Kasumi-1 (cell line): ENCODE measurements at regions not wholly inside any gene's neighbourhood (a gene's known extent, or its start where the extent isn't known, plus 50 kb on each side); places are given as distances from the start of the nearest gene placed in this dataset.
"Not testable (repeated sequence)": the region's sequence is repeated elsewhere in the genome, so short reads cannot be mapped to it uniquely, and the experiment has no call there.

Source experiments
- DNase-seq, 2 experiments: peaks; one replicate each; lab custom pipeline; 2025; lab: John Stamatoyannopoulos, UW

DNA sequence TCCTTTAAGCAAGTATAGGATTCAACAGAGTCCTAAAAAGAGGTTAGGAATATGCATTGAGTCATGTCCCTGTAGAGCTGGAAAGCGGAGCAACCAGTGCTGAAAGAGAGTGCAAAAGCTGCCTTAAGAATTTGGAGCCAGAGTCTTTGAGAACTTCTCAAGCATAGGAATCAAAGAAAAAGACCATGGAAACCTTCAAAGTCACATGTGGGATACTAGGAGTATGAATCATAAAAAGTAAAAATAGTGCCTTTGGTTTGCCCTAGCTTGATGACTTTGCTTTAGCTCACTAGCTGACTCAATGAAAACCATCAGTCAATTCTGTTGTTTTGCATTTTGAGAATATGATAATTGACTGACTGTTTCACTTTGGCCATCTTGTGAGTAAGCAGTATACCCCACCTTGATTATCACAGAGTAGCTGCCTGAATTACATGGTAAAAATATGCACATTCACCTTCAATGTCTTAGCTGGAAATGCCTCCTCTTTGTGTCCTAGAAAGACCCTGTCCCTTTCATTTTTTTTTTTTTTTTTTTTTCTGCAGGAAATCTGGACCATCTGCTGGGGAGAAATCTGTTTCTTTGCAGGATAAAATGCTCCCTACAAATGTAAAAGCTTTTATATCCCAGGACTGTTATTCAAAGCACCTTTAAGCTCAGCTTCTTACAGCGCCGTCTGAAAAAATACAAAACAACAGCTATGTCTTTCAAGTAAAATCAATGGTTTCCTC is 248.6 kb upstream of the KRR1 start:
- no peak for DNase-seq

- no peak for DNase-seq
These were observed 247.8 kb upstream of the KRR1 start for GRCh38 chr12:75759196-75759595.

DNA sequence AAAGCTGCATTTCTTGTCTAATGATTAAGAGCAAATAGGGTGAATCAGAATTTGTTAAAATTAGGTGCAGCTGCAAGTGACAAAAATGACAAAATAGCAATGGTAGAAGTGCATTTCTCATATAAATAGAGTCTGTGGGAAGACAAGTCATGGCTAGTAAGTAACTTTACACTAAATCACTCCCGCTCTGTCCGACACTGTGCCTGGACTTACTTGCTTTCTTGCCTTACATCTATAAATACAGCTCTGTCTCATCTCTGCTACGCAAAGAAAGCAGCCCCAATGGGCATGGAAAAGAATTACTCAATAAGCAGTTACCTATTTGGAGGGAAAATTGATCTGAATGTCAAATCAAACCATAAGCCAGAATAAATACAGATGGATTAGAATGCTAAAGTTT is 245.4 kb upstream of the KRR1 start:
- DNase-seq, result no peak

DNA sequence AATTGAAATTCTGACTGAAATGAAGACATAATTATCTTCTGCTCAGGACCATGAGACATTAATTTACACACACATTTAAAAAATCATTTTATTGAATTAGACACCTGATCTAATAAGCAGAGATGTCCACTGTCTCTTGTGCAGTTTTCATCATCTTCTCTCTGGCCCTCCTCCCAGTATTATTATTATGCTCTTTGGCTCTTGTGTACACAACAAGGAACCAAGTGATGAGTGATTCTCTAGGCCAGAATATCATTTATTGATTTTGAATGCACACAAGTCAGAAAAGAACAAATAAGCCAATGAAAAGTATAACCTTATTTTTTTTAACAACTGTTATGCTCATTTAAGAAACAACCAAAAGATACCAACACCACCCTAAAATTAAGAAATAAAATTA is 244.7 kb upstream of the KRR1 start:
- DNase-seq, result no peak

DNA sequence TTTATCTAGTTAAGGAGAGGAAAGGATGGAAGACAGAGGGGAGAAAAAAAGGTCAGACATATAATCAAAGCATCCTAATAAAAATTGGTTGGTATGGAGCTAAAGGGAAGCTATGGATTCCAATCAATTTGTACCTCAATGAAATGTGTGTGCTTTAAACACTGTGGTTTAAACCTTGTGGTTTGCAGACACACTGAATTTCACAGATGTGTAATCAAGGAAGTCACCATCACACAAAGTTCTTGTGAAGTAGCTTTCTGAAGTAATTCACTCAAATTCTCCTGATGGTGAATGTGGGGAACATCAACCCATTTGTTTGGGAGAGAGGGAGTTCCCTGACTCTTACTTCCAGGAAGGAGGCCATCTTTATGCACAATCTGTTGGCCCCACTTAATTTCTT is 243.3 kb upstream of the KRR1 start:
- DNase-seq, result no peak

- no peak for DNase-seq
These were observed 242.7 kb upstream of the KRR1 start for GRCh38 chr12:75754141-75754540.

DNA sequence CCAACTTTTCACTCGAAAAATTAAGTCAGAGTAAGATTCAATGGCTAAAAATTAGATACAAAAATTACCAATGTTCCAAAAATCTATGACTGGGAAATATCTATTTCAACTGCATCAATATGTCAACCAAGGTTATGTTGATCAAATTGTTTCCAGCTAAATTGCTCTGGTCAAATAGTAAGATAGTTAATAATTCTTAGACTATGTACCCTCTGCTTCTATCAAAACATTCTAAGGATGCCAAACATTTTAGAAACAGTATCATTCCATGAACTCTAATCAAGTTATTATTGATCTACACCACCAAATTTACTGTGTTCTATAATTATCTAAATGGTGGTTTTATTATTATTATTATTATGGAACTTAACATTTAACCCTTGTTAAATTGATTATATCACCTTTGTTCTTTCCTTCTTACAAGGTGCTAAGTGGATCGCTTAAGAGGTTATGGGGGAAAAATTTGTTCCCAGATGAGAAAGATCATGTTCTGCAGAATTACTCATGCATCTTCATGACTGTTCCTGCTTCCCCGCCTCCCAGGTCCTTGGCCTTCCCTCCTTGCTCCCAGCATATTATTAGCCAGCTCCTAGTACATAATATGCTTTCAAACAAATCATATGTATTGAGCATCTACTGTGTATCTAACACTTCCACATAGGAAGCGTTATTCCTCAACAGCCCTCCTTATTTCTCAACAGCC is 240.5 kb upstream of the KRR1 start:
- DNase-seq, result no peak

DNA sequence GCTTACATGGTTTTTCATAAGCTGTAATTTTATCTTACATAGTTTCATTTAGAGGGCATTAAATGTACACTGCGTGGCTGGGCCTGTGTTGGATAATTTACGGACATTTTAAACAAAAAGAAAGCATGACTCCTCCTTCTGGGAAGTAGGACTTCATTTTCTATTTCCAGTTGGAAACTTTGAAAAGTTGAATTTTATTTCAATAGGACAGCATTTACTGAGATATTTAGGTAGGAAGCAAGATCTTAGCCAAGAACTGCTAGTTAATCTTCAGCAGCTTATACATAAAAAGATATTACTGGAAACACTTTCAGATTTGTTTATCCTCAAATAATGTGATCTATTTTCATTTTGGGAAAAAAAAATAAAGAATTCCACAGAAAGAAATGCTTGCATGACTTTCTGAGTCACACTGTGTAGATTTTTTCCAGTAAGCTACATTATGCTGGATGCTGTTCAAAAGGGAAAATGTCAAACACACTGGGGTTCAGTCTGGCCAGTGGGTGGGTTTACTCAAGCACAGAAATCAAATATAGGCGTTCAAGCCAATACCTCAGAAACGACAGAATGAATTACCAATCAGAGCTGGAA is 239.4 kb upstream of the KRR1 start:
- DNase-seq, result no peak

- not testable (repeated sequence) for DNase-seq
These were observed 237.6 kb upstream of the KRR1 start for GRCh38 chr12:75748990-75749389.

DNA sequence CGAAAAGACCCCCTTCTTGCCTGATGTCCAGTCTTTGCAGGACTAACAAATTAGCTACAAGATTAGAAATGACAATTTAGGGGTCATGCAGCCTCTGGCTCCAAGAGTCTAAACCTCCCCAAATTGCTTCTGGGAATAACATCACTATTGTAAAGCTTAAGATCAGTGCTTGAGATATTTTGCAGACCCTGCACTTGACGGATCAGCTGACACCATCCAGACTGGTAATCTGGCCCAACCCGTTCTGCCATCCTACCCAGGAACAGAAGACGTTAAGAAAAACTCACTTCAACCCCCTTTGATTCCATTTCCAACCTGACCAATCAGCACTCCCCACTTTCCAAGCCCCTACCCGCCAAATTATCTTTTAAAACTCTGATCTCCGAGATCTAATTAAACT is 236.7 kb upstream of the KRR1 start:
- DNase-seq, result no peak

GRCh38 chr12:75747572-75748021 is 236.2 kb upstream of the KRR1 start:
- no peak for DNase-seq

DNA sequence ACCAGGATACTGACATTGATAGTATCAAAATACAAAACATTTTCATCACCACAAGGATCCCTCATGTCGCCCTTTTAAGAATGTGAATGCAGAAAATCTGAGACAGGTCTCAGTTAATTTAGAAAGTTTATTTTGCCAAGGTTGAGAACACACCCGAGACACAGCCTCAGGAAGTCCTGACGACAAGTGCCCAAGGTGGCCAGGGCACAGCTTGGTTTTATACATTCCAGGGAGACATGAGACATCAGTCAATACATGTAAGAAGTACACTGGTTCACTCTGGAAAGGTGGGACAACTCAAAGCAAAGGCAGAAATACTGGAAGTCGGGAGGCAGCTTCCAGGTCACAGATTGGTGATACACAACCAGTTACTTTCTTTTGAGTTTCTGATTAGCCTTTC is 235.2 kb upstream of the KRR1 start:
- DNase-seq, result no peak

DNA sequence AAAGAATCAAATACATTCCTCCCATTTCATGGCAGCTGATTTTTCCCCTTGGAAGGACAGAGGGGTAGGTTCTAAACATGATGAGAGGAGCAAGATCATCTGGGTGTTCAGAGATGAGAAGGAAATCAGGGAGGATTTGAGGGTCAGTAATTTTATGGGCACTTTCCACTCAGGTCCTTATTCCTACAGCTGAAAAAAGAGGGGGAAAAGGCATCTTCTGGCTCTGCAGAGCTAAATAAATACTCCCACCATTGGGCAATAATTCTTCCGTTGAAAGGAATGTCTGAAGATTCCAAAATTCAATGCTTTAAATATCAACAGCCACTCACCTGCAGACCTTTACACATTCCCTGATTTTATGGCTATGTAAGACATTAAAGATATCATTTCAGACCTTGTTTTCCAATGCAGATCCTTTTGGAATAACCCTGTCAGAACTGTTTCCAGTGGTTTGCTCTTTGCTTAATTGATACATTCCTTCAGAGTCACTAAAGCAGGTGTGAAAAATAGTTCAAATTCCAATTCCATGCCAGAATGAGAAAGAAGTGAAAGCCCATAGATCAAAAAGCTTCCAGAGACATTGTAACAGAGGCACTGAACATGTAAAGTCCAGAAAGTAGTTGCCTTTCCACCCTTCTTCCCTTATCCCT is 233.3 kb upstream of the KRR1 start:
- DNase-seq, result no peak

DNA sequence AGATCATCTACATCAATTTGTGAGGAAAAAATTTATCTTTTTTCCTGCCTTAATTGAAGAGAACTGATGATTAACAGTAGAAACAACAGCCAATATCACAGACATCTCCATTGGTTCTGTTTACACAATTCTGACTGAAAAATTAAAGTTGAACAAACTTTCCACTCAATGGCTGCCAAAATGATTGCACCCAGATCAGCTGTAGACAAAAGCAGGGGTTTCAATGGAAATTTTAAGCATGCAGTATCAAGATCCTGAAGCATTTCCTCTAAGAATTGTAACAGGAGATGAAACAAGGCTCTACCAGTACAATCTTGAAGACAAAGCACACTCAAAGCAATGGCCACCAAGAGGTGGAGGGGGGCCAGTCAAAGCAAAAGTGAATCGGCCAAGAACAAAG is 231.6 kb upstream of the KRR1 start:
- DNase-seq, result no peak

DNA sequence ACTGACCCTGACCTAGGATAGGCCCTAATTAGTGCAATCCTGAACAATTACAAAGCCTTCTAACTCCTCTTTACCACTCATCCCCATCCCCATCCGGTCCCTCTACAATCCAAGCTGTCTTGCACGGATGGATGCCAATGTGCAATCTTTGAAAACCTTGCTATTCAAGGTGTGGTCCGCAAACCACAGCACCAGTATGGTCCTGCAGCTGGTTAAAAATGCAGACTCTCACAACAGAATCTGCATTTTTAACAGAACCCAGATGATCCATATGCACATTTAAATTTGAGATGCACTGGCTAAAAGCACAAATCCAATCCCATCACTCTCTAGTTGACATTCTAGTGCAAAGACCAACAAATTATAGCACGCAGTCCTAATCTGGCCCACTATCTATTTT is 230.6 kb upstream of the KRR1 start:
- no peak for DNase-seq

DNA sequence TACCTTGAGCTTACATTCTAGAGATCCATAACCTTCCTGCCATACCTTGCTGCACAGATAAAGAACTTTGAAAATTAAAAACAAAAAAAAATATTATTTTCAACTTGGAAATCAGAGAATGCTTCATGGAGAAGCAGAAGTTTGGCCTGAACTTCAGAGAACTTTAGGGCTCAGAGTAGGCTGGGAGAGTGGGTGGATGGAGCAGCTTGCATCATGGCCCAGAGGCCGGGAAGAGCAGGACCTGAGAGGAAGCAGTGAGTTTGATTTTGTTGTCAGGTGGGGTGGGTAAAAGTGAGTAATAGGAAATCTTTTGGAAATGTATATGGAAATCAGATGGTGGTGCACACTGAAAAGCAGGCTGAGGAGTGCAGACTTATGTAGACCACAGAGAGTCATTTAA is 228.5 kb upstream of the KRR1 start:
- DNase-seq, result no peak

DNA sequence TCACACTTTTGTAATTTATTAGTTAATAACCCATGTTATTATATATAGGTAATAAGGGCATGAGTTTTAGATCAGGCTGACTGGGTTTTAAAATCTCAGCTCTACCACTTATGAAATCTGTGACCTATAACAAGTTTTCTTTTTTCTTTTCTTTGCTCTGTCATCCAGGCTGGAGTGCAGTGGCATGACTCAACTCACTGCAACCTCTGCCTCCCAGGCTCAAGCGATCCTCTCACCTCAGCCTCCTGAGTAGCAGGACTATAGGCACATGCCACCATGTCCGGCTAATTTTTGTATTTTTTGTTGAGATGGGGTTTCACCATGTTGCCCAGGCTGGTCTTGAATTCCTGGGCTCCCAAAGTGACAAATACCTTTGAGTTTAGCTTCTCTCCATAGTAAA is 227.7 kb upstream of the KRR1 start:
- not testable (repeated sequence) for DNase-seq

- no peak for DNase-seq
These were observed 227.1 kb upstream of the KRR1 start for GRCh38 chr12:75738486-75738885.

DNA sequence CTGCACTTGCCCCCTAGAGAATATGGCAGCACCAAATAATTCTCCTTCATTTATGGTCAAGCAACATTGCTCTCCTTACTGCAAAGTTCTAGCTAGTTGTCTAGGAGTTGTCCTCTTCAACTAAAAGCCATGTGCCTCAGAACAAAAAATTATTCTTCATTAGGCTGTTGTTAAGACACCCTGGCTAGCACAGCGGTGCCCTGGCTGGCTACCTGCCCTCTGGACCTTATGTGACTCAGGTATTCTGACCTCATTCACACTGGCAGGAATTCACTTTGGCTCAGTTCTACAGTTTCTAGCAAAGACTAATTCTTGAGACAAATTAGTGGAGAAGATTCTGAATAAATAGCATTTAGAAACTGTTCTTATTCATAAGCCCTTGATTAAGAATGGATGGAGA is 224.4 kb upstream of the KRR1 start:
- no peak for DNase-seq

DNA sequence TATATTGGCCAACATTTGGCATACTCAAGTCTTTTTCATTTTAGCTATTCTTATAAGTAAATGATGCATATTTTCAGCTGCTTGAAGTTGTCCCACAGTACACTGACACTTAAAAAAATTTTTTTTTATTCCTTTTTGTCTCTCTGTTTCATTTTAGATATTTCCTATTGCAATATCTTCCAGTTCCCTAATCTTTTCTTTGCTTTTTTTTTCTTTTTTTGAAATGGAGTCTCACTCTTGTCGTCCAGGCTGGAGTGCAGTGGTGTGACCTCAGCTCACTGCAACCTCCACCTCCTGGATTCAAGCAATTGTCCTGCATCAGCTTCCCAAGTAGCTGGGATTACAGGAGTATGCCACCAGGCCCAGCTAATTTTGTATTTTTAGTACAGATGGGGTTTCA is 217.4 kb upstream of the KRR1 start:
- DNase-seq, result no peak

GRCh38 chr12:75727577-75727976 is 216.2 kb upstream of the KRR1 start:
- no peak for DNase-seq

GRCh38 chr12:75725521-75726111 is 214.2 kb upstream of the KRR1 start:
- DNase-seq, result no peak

- DNase-seq, result no peak
These were observed 213.5 kb upstream of the KRR1 start for GRCh38 chr12:75724928-75725312.
